ENCODE measurements at regions not wholly inside any gene's neighbourhood (a gene's known extent, or its start where the extent isn't known, plus 50 kb on each side); places are given as distances from the start of the nearest gene placed in this dataset.

GRCh38 chr3:5035113-5035512, 55.9 kb downstream of the BHLHE40 start:
- Histone ChIP-seq H3K4me2 (no peak overlapping the region), H3K27me3 (no peaks in the 10 kb centered on the region), H4K20me1 (ENCODE audit: low read depth) (no peaks in the 10 kb centered on the region), H2AFZ (replicated peaks) (no peak overlapping the region), H3K4me3 (no peak overlapping the region), H3K4me1 (no peaks in the 10 kb centered on the region), H3K79me2 (ENCODE audit: low read depth) (no peaks in the 10 kb centered on the region), H3K9ac (no peak overlapping the region), H3K9me3 (ENCODE audit: low read depth) (no peaks in the 10 kb centered on the region), H3K27ac (no peak overlapping the region), H3K36me3 (no peaks in the 10 kb centered on the region), H3F3A (ENCODE audit: low read depth) (no peaks in the 10 kb centered on the region)
- TF ChIP-seq CTCF (IDR thresholded peaks at IDR 0.05) (no peak), EZH2 (IDR thresholded peaks at IDR 0.05) (no peak)
- no peak overlapping the region for H3K4me3 Mint-ChIP-seq
- peaks cover 6% of the 10 kb centered on the region for H3K4me1 Mint-ChIP-seq
- no peak for DNase-seq (ENCODE audit: low spot score)
- no peaks in the 10 kb centered on the region for H3K36me3 Mint-ChIP-seq
- H3K27ac Mint-ChIP-seq, result no peak overlapping the region
- no peaks in the 10 kb centered on the region for H3K9me3 Mint-ChIP-seq
- H3K27me3 Mint-ChIP-seq (ENCODE audit: insufficient read depth, low read depth), result no peaks in the 10 kb centered on the region

- Histone ChIP-seq H3K4me3 (no peak overlapping the region), H3K4me2 (no peak overlapping the region), H3K36me3 (no peaks in the 10 kb centered on the region), H3K27me3 (no peaks in the 10 kb centered on the region), H3K9me3 (ENCODE audit: low read depth) (no peaks in the 10 kb centered on the region), H3K27ac (no peak overlapping the region), H3K79me2 (ENCODE audit: low read depth) (no peaks in the 10 kb centered on the region), H2AFZ (replicated peaks) (no peak overlapping the region), H3K9ac (no peak overlapping the region), H3K4me1 (no peaks in the 10 kb centered on the region), H3F3A (ENCODE audit: low read depth) (no peaks in the 10 kb centered on the region), H4K20me1 (ENCODE audit: low read depth) (no peaks in the 10 kb centered on the region)
- peaks cover 6% of the 10 kb centered on the region for H3K4me1 Mint-ChIP-seq
- H3K27me3 Mint-ChIP-seq (ENCODE audit: insufficient read depth, low read depth), result no peaks in the 10 kb centered on the region
- H3K9me3 Mint-ChIP-seq, result no peaks in the 10 kb centered on the region
- H3K4me3 Mint-ChIP-seq, result no peak overlapping the region
- no peak overlapping the region for H3K27ac Mint-ChIP-seq
- no peak for DNase-seq (ENCODE audit: low spot score)
- TF ChIP-seq EZH2 (IDR thresholded peaks at IDR 0.05), result no peak
- TF ChIP-seq EZH2phosphoT487 (IDR thresholded peaks at IDR 0.05), result no peak
- no peak for TF ChIP-seq CTCF (IDR thresholded peaks at IDR 0.05)
- H3K36me3 Mint-ChIP-seq, result no peaks in the 10 kb centered on the region
These were observed 56.6 kb downstream of the BHLHE40 start for GRCh38 chr3:5035692-5036391.

GRCh38 chr3:5036392-5036766, 57.1 kb downstream of the BHLHE40 start:
- H3F3A ChIP-seq (ENCODE audit: low read depth), result no peaks in the 10 kb centered on the region
- no peaks in the 10 kb centered on the region for H4K20me1 ChIP-seq (ENCODE audit: low read depth)
- no peak overlapping the region for H2AFZ ChIP-seq (replicated peaks)
- no peaks in the 10 kb centered on the region for H3K4me1 ChIP-seq
- Mint-ChIP-seq H3K4me1 (peaks cover 6% of the 10 kb centered on the region), H3K27ac (no peak overlapping the region), H3K36me3 (no peaks in the 10 kb centered on the region), H3K4me3 (no peak overlapping the region), H3K9me3 (no peaks in the 10 kb centered on the region), H3K27me3 (ENCODE audit: insufficient read depth, low read depth) (no peaks in the 10 kb centered on the region)
- no peak overlapping the region for H3K27ac ChIP-seq
- no peaks in the 10 kb centered on the region for H3K9me3 ChIP-seq (ENCODE audit: low read depth)
- no peak overlapping the region for H3K4me2 ChIP-seq
- no peaks in the 10 kb centered on the region for H3K79me2 ChIP-seq (ENCODE audit: low read depth)
- no peaks in the 10 kb centered on the region for H3K27me3 ChIP-seq
- DNase-seq (ENCODE audit: low spot score), result no peak
- no peak overlapping the region for H3K9ac ChIP-seq
- H3K4me3 ChIP-seq, result no peak overlapping the region
- TF ChIP-seq EZH2phosphoT487 (IDR thresholded peaks at IDR 0.05), result no peak
- TF ChIP-seq EZH2 (IDR thresholded peaks at IDR 0.05), result no peak
- no peak for TF ChIP-seq CTCF (IDR thresholded peaks at IDR 0.05)
- no peaks in the 10 kb centered on the region for H3K36me3 ChIP-seq

Measured in neural progenitor cell (in vitro differentiated cells).